ENCODE measurements at regions not wholly inside any gene's neighbourhood (a gene's known extent, or its start where the extent isn't known, plus 50 kb on each side); places are given as distances from the start of the nearest gene placed in this dataset.
"Not testable (repeated sequence)": the region's sequence is repeated elsewhere in the genome, so short reads cannot be mapped to it uniquely, and the experiment has no call there.

DNA sequence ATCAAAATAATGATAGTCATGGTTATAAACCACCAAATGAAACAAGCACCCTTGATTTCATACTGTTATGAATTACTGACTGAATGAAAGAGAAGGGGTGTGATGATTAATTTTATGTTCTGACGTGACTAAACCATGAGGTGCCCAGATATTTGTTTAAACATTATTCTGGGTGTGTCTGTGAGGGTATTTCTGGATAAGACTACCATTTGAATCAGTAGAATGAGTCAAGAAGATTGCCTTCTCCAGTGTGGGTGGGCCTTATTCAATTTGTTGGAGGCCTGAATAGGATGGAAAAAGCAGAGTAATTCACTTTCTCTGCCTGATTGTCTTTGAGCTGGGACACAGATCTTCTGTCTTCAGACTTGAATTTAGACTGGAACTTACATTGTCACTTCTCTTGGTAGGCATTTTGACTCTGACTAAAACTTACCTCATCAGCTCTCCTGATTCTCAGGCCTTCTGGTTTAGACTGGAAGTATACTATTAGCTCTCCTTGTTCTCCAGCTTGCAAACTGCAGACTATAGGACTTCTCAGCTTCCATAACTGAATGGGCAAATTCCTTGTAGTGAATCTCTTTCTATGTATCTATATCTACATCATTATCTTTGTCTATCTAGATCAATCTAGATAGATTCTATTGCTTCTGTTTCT lies 321.9 kb upstream of the TARS1 start:
- no peak for DNase-seq (ENCODE audit: extremely low spot score in 2 of 2)
- H3K9me3 ChIP-seq: no peaks in the 10 kb centered on the region
- TF ChIP-seq POLR2A (IDR thresholded peaks at IDR 0.05) (no peak), POLR2AphosphoS5 (IDR thresholded peaks at IDR 0.05; ENCODE audit: insufficient read depth in 1 of 2, low read depth in 1 of 2) (no peak)
- TF ChIP-seq, protein P1, sequence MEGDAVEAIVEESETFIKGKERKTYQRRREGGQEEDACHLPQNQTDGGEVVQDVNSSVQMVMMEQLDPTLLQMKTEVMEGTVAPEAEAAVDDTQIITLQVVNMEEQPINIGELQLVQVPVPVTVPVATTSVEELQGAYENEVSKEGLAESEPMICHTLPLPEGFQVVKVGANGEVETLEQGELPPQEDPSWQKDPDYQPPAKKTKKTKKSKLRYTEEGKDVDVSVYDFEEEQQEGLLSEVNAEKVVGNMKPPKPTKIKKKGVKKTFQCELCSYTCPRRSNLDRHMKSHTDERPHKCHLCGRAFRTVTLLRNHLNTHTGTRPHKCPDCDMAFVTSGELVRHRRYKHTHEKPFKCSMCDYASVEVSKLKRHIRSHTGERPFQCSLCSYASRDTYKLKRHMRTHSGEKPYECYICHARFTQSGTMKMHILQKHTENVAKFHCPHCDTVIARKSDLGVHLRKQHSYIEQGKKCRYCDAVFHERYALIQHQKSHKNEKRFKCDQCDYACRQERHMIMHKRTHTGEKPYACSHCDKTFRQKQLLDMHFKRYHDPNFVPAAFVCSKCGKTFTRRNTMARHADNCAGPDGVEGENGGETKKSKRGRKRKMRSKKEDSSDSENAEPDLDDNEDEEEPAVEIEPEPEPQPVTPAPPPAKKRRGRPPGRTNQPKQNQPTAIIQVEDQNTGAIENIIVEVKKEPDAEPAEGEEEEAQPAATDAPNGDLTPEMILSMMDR (IDR thresholded peaks at IDR 0.05): no peak
- no peak overlapping the region for H3K4me3 ChIP-seq
- no peak overlapping the region for H3K27ac ChIP-seq
- intact Hi-C loops (cut with DNase I): no loop called here
- H3K27me3 ChIP-seq: no peaks in the 10 kb centered on the region
- H3K4me1 ChIP-seq: no peaks in the 10 kb centered on the region
- no peaks in the 10 kb centered on the region for H3K36me3 ChIP-seq

DNA sequence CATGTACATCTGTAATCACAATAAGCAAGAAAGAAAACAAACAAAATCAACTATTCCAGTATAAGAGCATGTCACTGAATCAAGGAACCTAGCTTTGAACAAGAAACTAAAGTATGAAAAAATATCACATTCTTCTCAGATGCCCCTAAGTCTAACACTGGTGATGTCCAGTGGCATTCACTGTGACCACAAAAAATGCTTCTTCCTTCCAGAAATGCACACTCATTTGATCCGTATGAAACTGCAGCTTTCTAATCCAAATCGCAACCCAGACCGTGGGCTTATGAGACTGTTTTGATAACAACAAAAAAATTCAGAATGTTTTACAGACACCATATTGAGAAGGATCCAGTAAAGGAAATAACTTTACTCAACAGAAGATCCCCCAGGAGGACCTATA lies 320.1 kb upstream of the TARS1 start:
- no peaks in the 10 kb centered on the region for H3K9me3 ChIP-seq
- no peak for DNase-seq (ENCODE audit: extremely low spot score in 2 of 2)
- H3K4me3 ChIP-seq: no peak overlapping the region
- no peaks in the 10 kb centered on the region for H3K27me3 ChIP-seq
- H3K27ac ChIP-seq: no peak overlapping the region
- intact Hi-C loops (cut with DNase I): no loop called here
- TF ChIP-seq, protein P1 (IDR thresholded peaks at IDR 0.05): no peak
- TF ChIP-seq POLR2AphosphoS5 (IDR thresholded peaks at IDR 0.05; ENCODE audit: insufficient read depth in 1 of 2, low read depth in 1 of 2) (no peak), POLR2A (IDR thresholded peaks at IDR 0.05) (no peak)
- no peaks in the 10 kb centered on the region for H3K4me1 ChIP-seq
- H3K36me3 ChIP-seq: no peaks in the 10 kb centered on the region

DNA sequence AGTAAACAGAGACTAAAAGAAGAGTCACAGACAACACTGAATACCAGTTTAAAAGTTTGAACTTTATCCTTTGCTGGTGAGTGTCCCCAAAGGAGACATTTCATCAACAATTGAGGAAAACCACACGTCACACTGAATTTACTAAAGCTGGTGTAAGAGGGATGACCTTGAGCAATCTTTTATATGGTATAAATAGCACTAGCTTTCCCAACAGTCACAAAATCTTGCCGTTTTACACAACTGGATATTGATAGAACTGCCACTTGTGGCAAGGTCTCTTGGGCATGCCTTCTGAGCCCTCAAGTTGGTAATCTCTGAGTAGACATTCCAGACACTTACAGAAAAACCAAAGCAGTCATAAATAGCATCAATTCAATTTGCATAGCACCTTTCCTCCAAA lies 311.5 kb upstream of the TARS1 start:
- no peak overlapping the region for H3K4me3 ChIP-seq
- no peaks in the 10 kb centered on the region for H3K36me3 ChIP-seq
- H3K27me3 ChIP-seq: no peaks in the 10 kb centered on the region
- intact Hi-C loops (cut with DNase I): no loop called here
- DNase-seq (ENCODE audit: extremely low spot score in 2 of 2): no peak
- TF ChIP-seq POLR2A (IDR thresholded peaks at IDR 0.05): no peak
- no peak for TF ChIP-seq POLR2AphosphoS5 (IDR thresholded peaks at IDR 0.05; ENCODE audit: insufficient read depth in 1 of 2, low read depth in 1 of 2)
- TF ChIP-seq, protein P1 (IDR thresholded peaks at IDR 0.05): no peak
- no peaks in the 10 kb centered on the region for H3K9me3 ChIP-seq
- H3K27ac ChIP-seq: no peak overlapping the region
- no peaks in the 10 kb centered on the region for H3K4me1 ChIP-seq

DNA sequence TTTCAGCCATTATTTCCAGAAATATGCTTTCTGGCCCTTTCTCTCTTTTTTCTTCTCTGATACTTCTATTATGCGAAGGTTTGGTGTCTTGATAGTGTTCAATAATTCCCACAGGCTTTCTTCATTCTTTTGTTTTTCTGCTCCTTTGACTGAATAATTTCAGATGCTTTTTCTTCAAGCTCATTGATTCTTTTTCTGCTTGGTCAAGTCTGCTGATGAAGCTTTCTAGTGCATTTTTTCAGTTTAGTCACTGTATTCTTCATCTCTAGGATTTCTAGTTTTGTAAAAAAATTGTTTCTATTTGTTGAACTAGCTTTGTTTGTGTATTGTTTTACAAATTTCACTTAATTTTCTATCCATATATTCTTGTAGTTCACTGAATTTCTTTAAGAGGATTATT lies 304.0 kb upstream of the TARS1 start:
- Histone ChIP-seq H3K9me3 (peaks cover 4% of the 10 kb centered on the region), H3K27me3 (no peaks in the 10 kb centered on the region), H3K4me3 (no peak overlapping the region), H3K27ac (no peak overlapping the region), H3K36me3 (no peaks in the 10 kb centered on the region), H3K4me1 (no peaks in the 10 kb centered on the region)
- no peak for TF ChIP-seq POLR2A (IDR thresholded peaks at IDR 0.05)
- no peak for TF ChIP-seq POLR2AphosphoS5 (IDR thresholded peaks at IDR 0.05; ENCODE audit: insufficient read depth in 1 of 2, low read depth in 1 of 2)
- TF ChIP-seq, protein P1 (IDR thresholded peaks at IDR 0.05): no peak
- no peak for DNase-seq (ENCODE audit: extremely low spot score in 2 of 2)
- intact Hi-C loops (cut with DNase I): no loop called here

DNA sequence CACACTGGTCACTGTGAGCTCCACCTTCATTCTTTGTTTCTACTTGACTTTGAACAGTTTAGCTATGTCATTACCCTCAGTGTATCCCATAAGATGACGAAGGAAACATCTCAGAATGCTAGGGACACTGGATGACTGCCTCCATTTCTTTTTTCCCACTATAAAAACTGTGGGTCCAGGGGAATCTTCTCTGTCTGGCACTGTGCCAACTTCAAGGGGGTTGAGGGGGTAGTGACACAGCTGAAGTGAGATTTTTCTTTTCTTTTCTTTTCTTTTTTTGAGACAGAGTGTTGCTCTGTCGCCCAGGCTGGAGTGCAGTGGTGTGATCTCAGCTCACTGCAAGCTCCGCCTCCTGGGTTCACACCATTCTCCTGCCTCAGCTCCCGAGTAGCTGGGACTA lies 302.6 kb upstream of the TARS1 start:
- H3K27ac ChIP-seq; H3K27me3 ChIP-seq; H3K9me3 ChIP-seq; DNase-seq (ENCODE audit: extremely low spot score in 2 of 2); H3K4me3 ChIP-seq; H3K4me1 ChIP-seq; H3K36me3 ChIP-seq; intact Hi-C loops (cut with DNase I): not testable (repeated sequence)

Measured in vagina (tissue), 2 donors.